Activated T-cell treated with anti-CD3 and anti-CD28 coated beads, Interleukin-2, amount 50 U/mL, for 48 hours (primary cell): ENCODE measurements at regions not wholly inside any gene's neighbourhood (a gene's known extent, or its start where the extent isn't known, plus 50 kb on each side); places are given as distances from the start of the nearest gene placed in this dataset.
"Not testable (repeated sequence)": the region's sequence is repeated elsewhere in the genome, so short reads cannot be mapped to it uniquely, and the experiment has no call there.

Source experiments
- DNase-seq, 2 experiments: peaks; one replicate each; pipeline ENCODE4 v3.0.0-alpha.2; 2020

GRCh38 chr16:33712308-33712707, 252.9 kb downstream of the TP53TG3F start:
- DNase-seq, result not testable (repeated sequence)

- DNase-seq, result not testable (repeated sequence)
Measured at GRCh38 chr16:33712851-33713709, 253.7 kb downstream of the TP53TG3F start.

- not testable (repeated sequence) for DNase-seq
Measured at GRCh38 chr16:33713710-33714538, 254.5 kb downstream of the TP53TG3F start.

GRCh38 chr16:33731167-33731566, 271.8 kb downstream of the TP53TG3F start:
- DNase-seq, result not testable (repeated sequence)

- DNase-seq, result not testable (repeated sequence)
Measured at GRCh38 chr16:33734650-33735049, 275.2 kb downstream of the TP53TG3F start.

- not testable (repeated sequence) for DNase-seq
Measured at GRCh38 chr16:33766869-33767765, 307.7 kb downstream of the TP53TG3F start.

GRCh38 chr16:33768710-33769109, 309.3 kb downstream of the TP53TG3F start:
- DNase-seq, result not testable (repeated sequence)

GRCh38 chr16:33769180-33769846, 309.9 kb downstream of the TP53TG3F start:
- DNase-seq, result not testable (repeated sequence)

GRCh38 chr16:33770478-33770877, 311.1 kb downstream of the TP53TG3F start:
- DNase-seq, result not testable (repeated sequence)

- not testable (repeated sequence) for DNase-seq
Measured at GRCh38 chr16:33771211-33771610, 311.8 kb downstream of the TP53TG3F start.

GRCh38 chr16:33773966-33774365, 314.6 kb downstream of the TP53TG3F start:
- DNase-seq, result not testable (repeated sequence)

- not testable (repeated sequence) for DNase-seq
Measured at GRCh38 chr16:33774724-33775123, 315.3 kb downstream of the TP53TG3F start.

GRCh38 chr16:33816328-33816944, 357.0 kb downstream of the TP53TG3F start:
- DNase-seq, result not testable (repeated sequence)

GRCh38 chr16:33824736-33825135, 365.3 kb downstream of the TP53TG3F start:
- not testable (repeated sequence) for DNase-seq

- not testable (repeated sequence) for DNase-seq
Measured at GRCh38 chr16:33827522-33827921, 368.1 kb downstream of the TP53TG3F start.

- not testable (repeated sequence) for DNase-seq
Measured at GRCh38 chr16:33839157-33839556, 379.7 kb downstream of the TP53TG3F start.

GRCh38 chr16:33844533-33844932, 385.1 kb downstream of the TP53TG3F start:
- DNase-seq, result peak; percentile 19 to 20
